HEK293 (cell line): ENCODE measurements at regions not wholly inside any gene's neighbourhood (a gene's known extent, or its start where the extent isn't known, plus 50 kb on each side); places are given as distances from the start of the nearest gene placed in this dataset.

Experiments
- CTCF ChIA-PET: fragments of 350-600 bp; formaldehyde crosslinking; extraction: SDS; loops from one replicate; lab custom pipeline; 2021; ENCODE audit warnings: antibody characterized with exemption; lab: Yijun Ruan, JAX
- POLR2A ChIA-PET: fragments of 300-600 bp; formaldehyde crosslinking; extraction: SDS; loops from one replicate; lab custom pipeline; 2020; ENCODE audit warnings: antibody characterized with exemption, inconsistent platforms; lab: Yijun Ruan, JAX
- H3K27ac ChIP-seq: fragments of 200-500 bp; sonication (Bioruptor generic); 2 replicates; pipeline ENCODE4 v1.5.1; 2014; ENCODE audit warnings: low read depth, low read length, control low read depth, inconsistent platforms; ENCODE audit errors: extremely low read depth
- H3K36me3 ChIP-seq, 2 experiments: fragments of 200-500 bp in 1 of 2; sonication (Bioruptor generic) in 1 of 2; 1 replicate in 1 of 2; 2 replicates in 1 of 2; pipeline ENCODE4 v1.5.1; 2014 to 2017; ENCODE audit warnings: inconsistent platforms in 2 of 2, low read length in 2 of 2; ENCODE audit not compliant: control insufficient read depth in 2 of 2, insufficient read depth in 1 of 2
- H3K4me1 ChIP-seq: fragments of 200-500 bp; sonication (Bioruptor generic); 2 replicates; pipeline ENCODE4 v1.5.1; 2014; ENCODE audit warnings: mild to moderate bottlenecking, low read length, inconsistent platforms; ENCODE audit not compliant: control insufficient read depth, insufficient read depth
- H3K4me3 ChIP-seq: 2 replicates; pipeline ENCODE4 v1.5.1; 2011; ENCODE audit warnings: low read depth, mild to moderate bottlenecking, control low read depth, low read length, moderate library complexity
- H3K9me3 ChIP-seq: fragments of 200-500 bp; sonication (Bioruptor generic); 2 replicates; pipeline ENCODE4 v1.5.1; 2014; ENCODE audit warnings: low read depth, low read length, inconsistent platforms; ENCODE audit not compliant: control insufficient read depth, insufficient read depth
- CTCF ChIP-seq: fragments of 450-650 bp; formaldehyde crosslinking; IDR thresholded peaks from 2 replicates; pipeline ENCODE4 v1.5.1; 2016; ENCODE audit warnings: missing biosample characterization, missing genetic modification characterization
- FEZF1 ChIP-seq: fragments of 450-650 bp; formaldehyde crosslinking; IDR thresholded peaks from 2 replicates; pipeline ENCODE4 v1.5.1; 2016; ENCODE audit warnings: missing biosample characterization, missing genetic modification characterization
- HOXC10 ChIP-seq: sonication (generic); formaldehyde crosslinking; IDR thresholded peaks from 2 replicates; pipeline ENCODE4 v1.8.1; 2023; ENCODE audit warnings: mild to moderate bottlenecking, missing genetic modification reagents
- KLF16 ChIP-seq: fragments of 450-650 bp; formaldehyde crosslinking; IDR thresholded peaks from 2 replicates; pipeline ENCODE4 v1.5.1; 2017; ENCODE audit warnings: missing biosample characterization, missing genetic modification characterization
- KLF8 ChIP-seq: fragments of 450-650 bp; formaldehyde crosslinking; IDR thresholded peaks from 2 replicates; pipeline ENCODE4 v1.5.1; 2016; ENCODE audit warnings: missing biosample characterization, missing genetic modification characterization
- MZF1 ChIP-seq: fragments of 450-650 bp; formaldehyde crosslinking; IDR thresholded peaks from 2 replicates; pipeline ENCODE4 v1.5.1; 2017; ENCODE audit warnings: missing biosample characterization, missing genetic modification characterization, borderline replicate concordance
- PRDM4 ChIP-seq: fragments of 450-650 bp; formaldehyde crosslinking; IDR thresholded peaks from 2 replicates; pipeline ENCODE4 v1.5.1; 2017; ENCODE audit warnings: missing biosample characterization, missing genetic modification characterization
- REST ChIP-seq: fragments of 450-650 bp; formaldehyde crosslinking; IDR thresholded peaks from 2 replicates; pipeline ENCODE4 v1.5.1; 2016; ENCODE audit warnings: missing biosample characterization, missing genetic modification characterization
- SCRT2 ChIP-seq: fragments of 450-650 bp; formaldehyde crosslinking; IDR thresholded peaks from 2 replicates; pipeline ENCODE4 v1.5.1; 2016; ENCODE audit warnings: missing biosample characterization, missing genetic modification characterization
- SP2 ChIP-seq: fragments of 450-650 bp; formaldehyde crosslinking; IDR thresholded peaks from 2 replicates; pipeline ENCODE4 v1.5.1; 2016; ENCODE audit warnings: missing biosample characterization, missing genetic modification characterization
- ZFHX2 ChIP-seq: fragments of 450-650 bp; formaldehyde crosslinking; conservative IDR thresholded peaks from 2 replicates; pipeline ENCODE4 v1.5.1; 2016; ENCODE audit warnings: missing biosample characterization, missing genetic modification characterization
- ZNF132 ChIP-seq: fragments of 450-650 bp; formaldehyde crosslinking; IDR thresholded peaks from 2 replicates; pipeline ENCODE4 v1.5.1; 2017; ENCODE audit warnings: missing biosample characterization, missing genetic modification characterization, borderline replicate concordance
- ZNF19 ChIP-seq: fragments of 450-650 bp; formaldehyde crosslinking; IDR thresholded peaks from 2 replicates; pipeline ENCODE4; 2016; ENCODE audit warnings: missing biosample characterization, missing genetic modification characterization, low read depth
- ZNF202 ChIP-seq: fragments of 450-650 bp; formaldehyde crosslinking; IDR thresholded peaks from 2 replicates; pipeline ENCODE4 v1.5.1; 2016; ENCODE audit warnings: missing biosample characterization, missing genetic modification characterization, borderline replicate concordance
- ZNF214 ChIP-seq: fragments of 450-650 bp; formaldehyde crosslinking; IDR thresholded peaks from 2 replicates; pipeline ENCODE4 v1.5.1; 2017; ENCODE audit warnings: missing biosample characterization, mild to moderate bottlenecking, missing genetic modification characterization, borderline replicate concordance
- ZNF248 ChIP-seq: fragments of 450-650 bp; formaldehyde crosslinking; IDR thresholded peaks from 2 replicates; pipeline ENCODE4 v1.5.1; 2017; ENCODE audit warnings: missing biosample characterization, missing genetic modification characterization
- ZNF354C ChIP-seq: fragments of 450-650 bp; formaldehyde crosslinking; IDR thresholded peaks from 2 replicates; pipeline ENCODE4 v1.5.1; 2016; ENCODE audit warnings: missing biosample characterization, missing genetic modification characterization, low read depth, borderline replicate concordance
- ZNF433 ChIP-seq: fragments of 450-650 bp; formaldehyde crosslinking; IDR thresholded peaks from 2 replicates; pipeline ENCODE4 v1.5.1; 2016; ENCODE audit warnings: missing biosample characterization, missing genetic modification characterization, low read depth
- ZNF48 ChIP-seq: fragments of 450-650 bp; formaldehyde crosslinking; IDR thresholded peaks from 2 replicates; pipeline ENCODE4 v1.5.1; 2016; ENCODE audit warnings: missing biosample characterization, missing genetic modification characterization
- ZNF510 ChIP-seq: fragments of 450-650 bp; formaldehyde crosslinking; IDR thresholded peaks from 2 replicates; pipeline ENCODE4 v1.5.1; 2018; ENCODE audit warnings: mild to moderate bottlenecking, missing genetic modification characterization, missing biosample characterization; ENCODE audit not compliant: insufficient replicate concordance
- ZNF544 ChIP-seq: fragments of 450-650 bp; formaldehyde crosslinking; IDR thresholded peaks from 2 replicates; pipeline ENCODE4 v1.5.0; 2017; ENCODE audit warnings: missing biosample characterization, missing genetic modification characterization
- ZNF548 ChIP-seq: fragments of 450-650 bp; formaldehyde crosslinking; IDR thresholded peaks from 2 replicates; pipeline ENCODE4 v1.5.1; 2016; ENCODE audit warnings: missing biosample characterization, missing genetic modification characterization
- ZNF600 ChIP-seq: fragments of 450-650 bp; formaldehyde crosslinking; IDR thresholded peaks from 2 replicates; pipeline ENCODE4 v1.5.1; 2016; ENCODE audit warnings: missing biosample characterization, missing genetic modification characterization
- ZNF621 ChIP-seq: fragments of 450-650 bp; formaldehyde crosslinking; IDR thresholded peaks from 2 replicates; pipeline ENCODE4 v1.5.1; 2017; ENCODE audit warnings: missing biosample characterization, missing genetic modification characterization
- ZSCAN16 ChIP-seq: fragments of 450-650 bp; formaldehyde crosslinking; IDR thresholded peaks from 2 replicates; pipeline ENCODE4 v1.5.1; 2016; ENCODE audit warnings: missing biosample characterization, missing genetic modification characterization

- TF ChIP-seq REST (tag by site-specific recombination) (no peak), ZNF621 (tag by site-specific recombination) (no peak), ZNF214 (tag by site-specific recombination) (no peak), FEZF1 (tag by site-specific recombination) (no peak)
These were observed 343.7 kb downstream of the PDHA2 start (continued) for GRCh38 chr4:96183611-96184010.

GRCh38 chr4:96186593-96186992 lies 346.7 kb downstream of the PDHA2 start:
- Histone ChIP-seq H3K4me1 (no peaks in the 10 kb centered on the region), H3K4me3 (no peak overlapping the region), H3K27ac (no peak overlapping the region), H3K36me3 (no peaks in the 10 kb centered on the region), H3K9me3 (no peaks in the 10 kb centered on the region)
- no peak for TF ChIP-seq ZNF248 (tag by site-specific recombination)
- no peak for TF ChIP-seq ZNF510 (tag by site-specific recombination)
- TF ChIP-seq ZNF600 (tag by site-specific recombination) = no peak
- no peak for TF ChIP-seq ZNF202 (tag by site-specific recombination)
- no peak for TF ChIP-seq ZSCAN16 (tag by site-specific recombination)
- no peak for TF ChIP-seq SP2 (tag by site-specific recombination)
- TF ChIP-seq ZNF132 (tag by site-specific recombination) = no peak
- TF ChIP-seq PRDM4 = no peak
- no peak for TF ChIP-seq ZNF354C (tag by site-specific recombination)
- no peak for TF ChIP-seq MZF1
- TF ChIP-seq CTCF (tag by site-specific recombination) = no peak
- TF ChIP-seq HOXC10 = no peak
- TF ChIP-seq KLF16 = no peak
- TF ChIP-seq ZNF48 (tag by site-specific recombination) = no peak
- POLR2A ChIA-PET = no interaction called here
- CTCF ChIA-PET = no interaction called here

GRCh38 chr4:96189761-96190160 lies 349.9 kb downstream of the PDHA2 start:
- H3K9me3 ChIP-seq = no peaks in the 10 kb centered on the region
- H3K4me1 ChIP-seq = no peaks in the 10 kb centered on the region
- POLR2A ChIA-PET = no interaction called here
- H3K27ac ChIP-seq = no peak overlapping the region
- H3K36me3 ChIP-seq = no peaks in the 10 kb centered on the region
- CTCF ChIA-PET = no interaction called here
- no peak overlapping the region for H3K4me3 ChIP-seq
- TF ChIP-seq ZNF548 (tag by site-specific recombination) = no peak
- no peak for TF ChIP-seq SCRT2 (tag by site-specific recombination)
- no peak for TF ChIP-seq ZNF19 (tag by site-specific recombination)
- TF ChIP-seq SP2 (tag by site-specific recombination) = no peak
- TF ChIP-seq ZFHX2 (tag by site-specific recombination) = no peak
- TF ChIP-seq ZNF433 (tag by site-specific recombination) = no peak
- no peak for TF ChIP-seq KLF8 (tag by site-specific recombination)
- TF ChIP-seq REST (tag by site-specific recombination) = no peak
- no peak for TF ChIP-seq ZNF544
